T-helper 2 cell treated with Interferon-gamma antibody and Interleukin-4, amounts not matched to agents 100 ng/mL and 5 ng/mL, for 36 hours (primary cell): ENCODE measurements at regions not wholly inside any gene's neighbourhood (a gene's known extent, or its start where the extent isn't known, plus 50 kb on each side); places are given as distances from the start of the nearest gene placed in this dataset.

Experiments used
- intact Hi-C: fragments of 100-400 bp; cut with micrococcal nuclease; formaldehyde crosslinking; loops from one replicate; pipeline ENCODE4 v1.15.1; 2023

DNA sequence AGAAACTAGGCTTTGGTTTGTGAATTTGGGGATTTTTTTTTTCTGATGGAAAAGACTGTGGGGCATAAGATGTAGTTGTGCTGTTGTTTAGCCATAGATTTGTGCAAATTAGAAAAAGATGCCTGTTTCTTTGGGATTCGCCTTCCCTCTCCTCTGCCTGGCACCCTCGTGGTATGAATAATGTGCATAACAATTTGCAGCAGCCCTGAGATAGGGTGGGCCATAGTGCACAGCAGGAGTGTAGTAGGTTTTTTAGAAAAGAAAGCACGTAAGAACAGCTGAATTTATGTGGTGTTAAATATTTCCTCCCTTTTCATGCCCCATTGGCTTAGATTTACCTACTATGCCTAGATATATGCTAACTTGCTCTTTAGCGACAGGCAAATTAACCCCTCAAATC lies 158.9 kb downstream of the PTGER3 start:
- intact Hi-C loops, result no loop called here

DNA sequence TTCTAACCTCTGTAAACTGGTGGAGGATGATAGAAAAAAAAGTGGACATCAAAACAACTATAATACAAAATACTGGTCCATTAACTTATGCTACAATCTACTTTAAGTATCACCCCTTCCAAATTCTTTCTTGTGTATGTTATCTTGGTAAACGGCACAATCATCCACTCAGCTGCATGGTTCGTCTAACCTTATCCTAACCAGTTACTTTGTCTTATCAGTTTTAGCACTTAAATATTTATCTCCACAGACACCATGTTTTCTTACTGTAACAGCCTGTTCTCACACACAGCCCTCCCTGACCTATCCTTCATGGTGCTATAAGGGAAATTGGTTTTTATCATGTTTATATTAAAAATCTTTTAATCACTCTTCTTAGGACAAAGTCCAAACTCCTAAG lies 157.2 kb downstream of the PTGER3 start:
- intact Hi-C loops, result loop anchor here (5.0 kb wide), 1 partner anchor 203 kb away; no protein-coding TSS in a partner anchor

- intact Hi-C loops, result loop anchor here (5.0 kb wide), 1 partner anchor 204 kb away; no protein-coding TSS in a partner anchor
Observed at GRCh38 chr1:70891051-70891843, 156.4 kb downstream of the PTGER3 start.

DNA sequence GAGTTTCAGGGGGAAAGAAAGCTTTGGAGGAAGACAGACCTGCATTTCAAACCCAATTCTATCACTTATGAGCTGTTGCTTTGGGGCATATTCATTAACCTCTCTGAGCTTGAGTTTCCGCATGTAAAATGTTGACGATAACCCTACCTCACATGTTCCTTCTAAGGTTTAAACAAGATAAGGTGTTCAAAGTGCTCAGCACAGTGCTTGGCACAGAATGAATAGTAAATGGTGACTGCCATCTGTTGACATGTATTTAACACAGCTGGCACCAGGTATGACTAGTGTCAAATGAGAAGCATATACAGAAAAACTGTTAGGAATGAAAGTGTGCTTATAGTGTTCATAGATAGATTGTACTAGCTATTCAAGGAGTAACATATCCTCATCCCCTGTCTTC lies 155.5 kb downstream of the PTGER3 start:
- intact Hi-C loops, result loop anchor here (5.0 kb wide), 1 partner anchor 205 kb away; no protein-coding TSS in a partner anchor

DNA sequence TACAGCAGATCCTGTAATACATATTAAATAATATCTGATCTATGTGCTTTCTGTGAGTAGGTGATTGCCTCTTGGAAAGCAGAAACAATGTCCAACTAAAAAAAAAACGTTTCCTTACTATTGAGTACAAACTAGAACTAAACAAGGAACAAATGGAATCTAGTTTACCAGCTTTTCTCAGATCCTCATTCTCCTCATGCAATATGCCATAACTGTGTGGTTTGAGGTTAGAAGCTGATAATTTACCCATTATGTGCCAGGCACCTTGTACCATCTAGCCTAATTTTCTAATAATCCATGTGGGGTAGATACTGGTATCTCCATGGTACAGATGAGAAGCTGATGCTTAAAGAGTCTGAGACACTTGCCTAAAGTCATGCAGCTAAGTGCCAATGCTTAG lies 154.7 kb downstream of the PTGER3 start:
- intact Hi-C loops, result loop anchor here (5.0 kb wide), 1 partner anchor 206 kb away; no protein-coding TSS in a partner anchor

GRCh38 chr1:70893381-70893780 lies 154.2 kb downstream of the PTGER3 start:
- intact Hi-C loops, result loop anchor here (5.0 kb wide), 1 partner anchor 206 kb away; no protein-coding TSS in a partner anchor

GRCh38 chr1:70895531-70895930 lies 152.1 kb downstream of the PTGER3 start:
- intact Hi-C loops, result no loop called here

GRCh38 chr1:70896224-70896623 lies 151.4 kb downstream of the PTGER3 start:
- intact Hi-C loops, result no loop called here

DNA sequence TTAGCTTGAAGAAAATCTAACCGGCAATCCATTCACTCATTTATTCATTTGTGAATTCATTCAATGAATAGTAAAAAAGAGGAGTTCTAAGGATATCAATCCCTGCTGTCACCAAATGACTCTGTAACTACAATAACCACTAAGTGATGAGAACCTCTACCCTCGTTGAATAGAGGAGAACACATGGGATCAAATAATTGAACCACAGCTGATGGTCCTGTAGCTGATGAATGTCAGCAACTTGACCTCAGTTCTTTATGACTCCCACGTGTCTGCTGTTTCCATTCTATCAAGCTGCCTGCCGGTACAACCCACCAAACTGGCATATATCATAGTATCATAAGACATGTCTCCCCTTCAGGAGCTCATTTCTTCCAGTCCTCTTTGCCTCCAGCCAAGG lies 150.3 kb downstream of the PTGER3 start:
- intact Hi-C loops, result no loop called here

- intact Hi-C loops, result no loop called here
Observed at GRCh38 chr1:70899735-70900134, 147.9 kb downstream of the PTGER3 start.

DNA sequence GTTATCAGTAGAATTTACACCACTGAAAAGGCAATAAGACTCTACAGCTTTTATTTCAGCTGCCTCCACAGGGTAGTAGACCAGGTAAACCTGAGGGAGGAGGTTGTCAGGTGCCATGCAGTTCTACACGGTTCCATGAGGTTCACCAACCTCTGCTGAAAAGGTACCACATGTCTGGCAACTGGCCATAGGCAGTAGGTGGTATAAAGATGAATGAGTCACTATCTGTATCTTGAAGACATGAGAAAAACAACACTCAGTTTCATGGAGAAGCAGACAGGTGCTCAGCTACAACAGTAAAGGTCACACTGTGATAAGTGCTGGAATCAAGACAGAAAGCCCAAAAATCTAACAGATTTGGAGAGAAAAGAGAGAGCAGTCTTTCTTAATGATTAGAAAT lies 145.4 kb downstream of the PTGER3 start:
- intact Hi-C loops, result no loop called here

DNA sequence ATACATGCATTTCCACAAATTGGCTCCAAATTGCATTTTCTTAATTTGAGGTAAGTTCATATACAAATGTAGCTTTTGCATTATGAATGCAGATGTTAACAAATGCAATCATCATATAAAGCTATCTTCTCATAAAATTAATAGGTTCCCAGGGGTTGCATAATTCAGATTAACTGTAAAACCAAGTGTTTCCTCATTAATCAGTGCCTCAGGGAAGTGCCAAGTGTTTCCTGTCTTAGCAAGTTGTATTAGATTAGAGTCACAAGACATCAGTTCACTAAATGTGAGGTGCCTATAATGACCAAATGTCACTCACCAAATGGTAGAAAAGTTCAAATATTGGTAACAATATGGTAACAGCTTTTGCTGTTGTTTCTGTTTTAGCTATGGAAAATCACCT lies 140.8 kb downstream of the PTGER3 start:
- intact Hi-C loops, result loop anchor here (5.0 kb wide), 1 partner anchor 141 kb away; the partner anchor contains the start of gene PTGER3

DNA sequence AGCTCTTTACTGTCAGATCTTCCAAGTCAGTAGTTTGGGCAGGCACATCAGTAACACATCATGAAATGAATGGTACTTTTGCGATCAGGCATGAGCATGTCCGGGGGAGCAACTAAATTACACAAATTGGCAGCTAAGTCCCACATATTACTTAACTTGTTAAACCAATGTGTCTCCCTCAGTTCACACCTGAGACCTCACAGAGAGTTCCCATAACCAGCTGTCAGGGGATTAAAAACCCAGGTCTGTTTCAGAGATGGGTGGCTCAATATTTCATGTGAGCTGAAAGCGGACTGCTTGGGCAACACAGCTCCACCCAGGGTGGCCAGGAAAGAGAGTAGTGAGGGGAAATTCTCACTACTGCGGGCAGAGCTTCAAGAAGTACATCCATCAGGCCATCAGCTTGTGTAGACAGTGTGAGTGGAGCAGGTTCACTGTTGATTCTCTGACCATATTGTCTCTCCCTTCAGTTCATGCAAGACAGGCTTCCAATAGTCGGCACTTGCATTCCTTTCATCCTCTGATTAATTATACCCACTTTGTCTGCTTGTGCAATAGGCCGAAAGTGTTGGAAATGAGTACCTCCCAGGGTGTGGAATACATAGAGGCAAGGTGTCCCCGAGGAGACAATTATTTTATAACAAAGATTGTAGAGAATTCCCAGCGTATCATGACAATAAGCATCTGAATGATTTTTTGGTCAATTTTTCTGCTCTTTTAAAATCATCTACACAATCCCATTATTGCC lies 139.9 kb downstream of the PTGER3 start:
- intact Hi-C loops, result loop anchor here (5.0 kb wide), 1 partner anchor 140 kb away; the partner anchor contains the start of gene PTGER3

GRCh38 chr1:70909262-70909822 lies 138.3 kb downstream of the PTGER3 start:
- intact Hi-C loops, result loop anchor here (5.0 kb wide), 1 partner anchor 138 kb away; the partner anchor contains the start of gene PTGER3

DNA sequence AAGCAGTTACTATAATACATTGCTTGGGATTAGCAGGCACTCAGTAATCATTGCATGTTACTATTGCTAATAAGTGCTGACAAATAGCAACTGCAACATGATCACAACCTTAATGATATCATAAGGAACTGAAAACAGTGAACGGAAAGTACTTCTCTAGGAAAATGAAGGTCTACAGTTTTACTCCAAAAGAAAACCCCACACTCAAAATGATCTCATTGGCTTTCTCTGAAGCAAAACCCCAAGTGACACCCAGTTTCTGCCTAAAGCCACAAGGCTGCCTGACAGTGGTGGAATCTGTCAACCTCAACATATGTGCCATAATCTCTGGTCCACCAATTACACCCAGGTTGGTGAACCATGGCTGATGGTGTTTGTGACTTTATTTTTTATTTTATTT lies 137.6 kb downstream of the PTGER3 start:
- intact Hi-C loops, result no loop called here

- intact Hi-C loops, result no loop called here
Observed at GRCh38 chr1:70911861-70912260, 135.8 kb downstream of the PTGER3 start.

- intact Hi-C loops, result no loop called here
Observed at GRCh38 chr1:70914224-70914623, 133.4 kb downstream of the PTGER3 start.

- intact Hi-C loops, result no loop called here
Observed at GRCh38 chr1:70915258-70916033, 132.2 kb downstream of the PTGER3 start.

- intact Hi-C loops, result no loop called here
Observed at GRCh38 chr1:70916034-70916427, 131.6 kb downstream of the PTGER3 start.

DNA sequence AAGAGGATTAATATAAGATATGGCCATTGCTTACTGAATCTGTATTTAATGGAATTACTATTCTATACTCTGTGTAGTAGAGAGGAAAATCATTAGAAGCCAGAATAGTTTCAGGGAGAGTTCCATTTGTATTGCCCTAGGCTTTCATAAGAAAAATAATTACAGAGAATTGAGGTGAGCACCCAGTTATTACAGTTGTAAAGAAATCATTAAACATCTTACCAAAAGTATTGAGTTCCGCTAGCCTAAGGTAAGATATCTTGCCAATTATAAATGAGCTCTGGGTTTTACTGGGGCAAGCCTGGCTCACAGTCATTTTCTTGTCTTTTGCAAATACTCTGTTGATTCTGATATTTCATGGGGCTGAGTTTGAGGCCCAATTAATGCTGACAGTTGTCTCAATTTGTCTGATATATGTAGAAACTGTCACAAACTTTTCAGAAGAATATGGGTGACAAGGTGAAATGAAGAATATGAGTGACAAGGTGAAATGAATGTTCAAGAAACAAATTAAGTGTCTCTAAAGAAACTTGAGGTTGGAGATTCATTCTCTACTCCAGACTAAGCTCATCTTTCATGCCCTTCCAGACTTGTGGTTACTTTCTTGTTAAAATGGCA lies 127.8 kb downstream of the PTGER3 start:
- intact Hi-C loops, result no loop called here
